ENCODE measurements at regions not wholly inside any gene's neighbourhood (a gene's known extent, or its start where the extent isn't known, plus 50 kb on each side); places are given as distances from the start of the nearest gene placed in this dataset.
A peak's percentile ranks its signal among the peaks of the same experiment; 100 is the strongest.

DNA sequence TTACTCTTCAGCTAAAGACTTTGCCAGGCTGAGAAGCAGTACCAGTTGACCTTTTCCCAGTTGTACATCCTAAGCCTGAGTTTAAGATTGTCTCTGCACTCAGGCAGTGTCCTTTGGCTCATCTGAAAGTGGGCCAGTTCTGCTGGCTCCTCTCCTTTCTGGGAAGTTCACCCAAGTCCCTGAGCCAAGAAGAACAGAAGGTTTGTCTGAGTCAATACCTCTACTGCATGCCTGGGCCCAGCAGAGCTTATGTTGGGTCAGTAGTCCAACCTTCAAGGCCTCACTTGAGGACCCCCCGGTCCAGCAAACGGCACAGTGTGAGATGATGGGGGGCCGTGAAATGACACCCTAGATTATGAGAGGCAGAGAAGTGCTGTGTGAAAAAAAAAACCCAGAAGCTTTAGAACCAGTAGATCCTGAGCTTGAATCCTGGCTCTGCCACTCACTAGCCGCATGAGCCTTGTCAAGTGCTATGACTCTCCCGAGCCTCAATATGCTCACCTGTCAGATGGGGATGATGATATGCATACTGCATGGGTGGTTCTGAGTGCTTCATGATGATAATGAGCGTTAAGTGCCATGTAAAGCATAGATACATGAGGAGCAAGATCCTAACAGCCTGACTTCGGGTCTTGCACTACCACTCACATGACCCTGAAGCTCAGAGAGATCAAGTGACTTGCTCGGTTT, 156.0 kb downstream of the MACROH2A1 start:
- Histone ChIP-seq H4K20me1 (ENCODE audit: insufficient read depth) (no peaks in the 10 kb centered on the region), H2AFZ (ENCODE audit: low read depth) (no peak overlapping the region), H3F3A (replicated peaks; ENCODE audit: insufficient read depth) (peaks cover 18% of the 10 kb centered on the region), H3K79me2 (ENCODE audit: insufficient read depth) (no peaks in the 10 kb centered on the region), H3K4me2 (0 out of 2 replicates have a peak overlapping the region, but pooled peaks have one; percentile 37), H3K27ac (ENCODE audit: low read depth in 2 of 2, low read length in 1 of 2) (peak overlapping the region; percentile 14 to 97; a peak in 3 of 4 replicates), H3K9ac (no peak overlapping the region), H3K9me3 (no peaks in the 10 kb centered on the region), H3K4me1 (ENCODE audit: control insufficient read depth in 1 of 2, insufficient read depth in 2 of 2, low read depth in 1 of 2, low read length in 1 of 2) (peaks cover 44 to 73% of the 10 kb centered on the region in 2 experiments), H3K9me2 (no peaks in the 10 kb centered on the region), H3K27me3 (ENCODE audit: insufficient read depth) (no peaks in the 10 kb centered on the region), H3K36me3 (replicated peaks in 1 of 2; ENCODE audit: control insufficient read depth in 1 of 2, insufficient read depth in 2 of 2, low read length in 1 of 2) (no peaks in the 10 kb centered on the region), H3K4me3 (ENCODE audit: low read depth in 2 of 2, low read length in 1 of 2) (no peak overlapping the region)
- 92% methylated on average over 8 of the region's 8 CpGs for WGBS (ENCODE audit: low lambda C conversion rate)
- TF ChIP-seq POLR2AphosphoS5 (IDR thresholded peaks at IDR 0.05; ENCODE audit: low read depth, low read length) (no peak), RAD21 (IDR thresholded peaks at IDR 0.05; ENCODE audit: low read length) (no peak), SIN3A (IDR thresholded peaks at IDR 0.05; ENCODE audit: borderline replicate concordance, low read depth, low read length) (no peak), NRF1 (IDR thresholded peaks at IDR 0.05; ENCODE audit: low read depth, low read length) (no peak), TCF12 (IDR thresholded peaks at IDR 0.05) (no peak), YY1 (IDR thresholded peaks at IDR 0.05; ENCODE audit: low read depth) (no peak), RFX5 (IDR thresholded peaks at IDR 0.05; ENCODE audit: low read length) (no peak), GATA2 (CRISPR knock-in tag; IDR thresholded peaks at IDR 0.05) (no peak), RCOR1 (IDR thresholded peaks at IDR 0.05; ENCODE audit: low read length) (no peak), RXRA (IDR thresholded peaks at IDR 0.05; ENCODE audit: borderline replicate concordance, low read depth) (no peak), FOSL2 (IDR thresholded peaks at IDR 0.05; ENCODE audit: borderline replicate concordance, low read depth) (no peak), EP300 (IDR thresholded peaks at IDR 0.05; ENCODE audit: borderline replicate concordance in 1 of 2, low read depth in 1 of 2, low read length in 1 of 2) (no peak), NFIC (IDR thresholded peaks at IDR 0.05; ENCODE audit: borderline replicate concordance) (no peak), TEAD4 (IDR thresholded peaks at IDR 0.05; ENCODE audit: borderline replicate concordance, insufficient read depth) (no peak), CHD2 (IDR thresholded peaks at IDR 0.05; ENCODE audit: low read length, partially characterized antibody) (no peak)
- TF ChIP-seq, protein P1, sequence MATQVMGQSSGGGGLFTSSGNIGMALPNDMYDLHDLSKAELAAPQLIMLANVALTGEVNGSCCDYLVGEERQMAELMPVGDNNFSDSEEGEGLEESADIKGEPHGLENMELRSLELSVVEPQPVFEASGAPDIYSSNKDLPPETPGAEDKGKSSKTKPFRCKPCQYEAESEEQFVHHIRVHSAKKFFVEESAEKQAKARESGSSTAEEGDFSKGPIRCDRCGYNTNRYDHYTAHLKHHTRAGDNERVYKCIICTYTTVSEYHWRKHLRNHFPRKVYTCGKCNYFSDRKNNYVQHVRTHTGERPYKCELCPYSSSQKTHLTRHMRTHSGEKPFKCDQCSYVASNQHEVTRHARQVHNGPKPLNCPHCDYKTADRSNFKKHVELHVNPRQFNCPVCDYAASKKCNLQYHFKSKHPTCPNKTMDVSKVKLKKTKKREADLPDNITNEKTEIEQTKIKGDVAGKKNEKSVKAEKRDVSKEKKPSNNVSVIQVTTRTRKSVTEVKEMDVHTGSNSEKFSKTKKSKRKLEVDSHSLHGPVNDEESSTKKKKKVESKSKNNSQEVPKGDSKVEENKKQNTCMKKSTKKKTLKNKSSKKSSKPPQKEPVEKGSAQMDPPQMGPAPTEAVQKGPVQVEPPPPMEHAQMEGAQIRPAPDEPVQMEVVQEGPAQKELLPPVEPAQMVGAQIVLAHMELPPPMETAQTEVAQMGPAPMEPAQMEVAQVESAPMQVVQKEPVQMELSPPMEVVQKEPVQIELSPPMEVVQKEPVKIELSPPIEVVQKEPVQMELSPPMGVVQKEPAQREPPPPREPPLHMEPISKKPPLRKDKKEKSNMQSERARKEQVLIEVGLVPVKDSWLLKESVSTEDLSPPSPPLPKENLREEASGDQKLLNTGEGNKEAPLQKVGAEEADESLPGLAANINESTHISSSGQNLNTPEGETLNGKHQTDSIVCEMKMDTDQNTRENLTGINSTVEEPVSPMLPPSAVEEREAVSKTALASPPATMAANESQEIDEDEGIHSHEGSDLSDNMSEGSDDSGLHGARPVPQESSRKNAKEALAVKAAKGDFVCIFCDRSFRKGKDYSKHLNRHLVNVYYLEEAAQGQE (IDR thresholded peaks at IDR 0.05; ENCODE audit: low read depth, low read length) = no peak
- TF ChIP-seq, protein P2, sequence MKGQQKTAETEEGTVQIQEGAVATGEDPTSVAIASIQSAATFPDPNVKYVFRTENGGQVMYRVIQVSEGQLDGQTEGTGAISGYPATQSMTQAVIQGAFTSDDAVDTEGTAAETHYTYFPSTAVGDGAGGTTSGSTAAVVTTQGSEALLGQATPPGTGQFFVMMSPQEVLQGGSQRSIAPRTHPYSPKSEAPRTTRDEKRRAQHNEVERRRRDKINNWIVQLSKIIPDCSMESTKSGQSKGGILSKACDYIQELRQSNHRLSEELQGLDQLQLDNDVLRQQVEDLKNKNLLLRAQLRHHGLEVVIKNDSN (IDR thresholded peaks at IDR 0.05; ENCODE audit: borderline replicate concordance, low read depth) = no peak
- TF ChIP-seq, protein P3, sequence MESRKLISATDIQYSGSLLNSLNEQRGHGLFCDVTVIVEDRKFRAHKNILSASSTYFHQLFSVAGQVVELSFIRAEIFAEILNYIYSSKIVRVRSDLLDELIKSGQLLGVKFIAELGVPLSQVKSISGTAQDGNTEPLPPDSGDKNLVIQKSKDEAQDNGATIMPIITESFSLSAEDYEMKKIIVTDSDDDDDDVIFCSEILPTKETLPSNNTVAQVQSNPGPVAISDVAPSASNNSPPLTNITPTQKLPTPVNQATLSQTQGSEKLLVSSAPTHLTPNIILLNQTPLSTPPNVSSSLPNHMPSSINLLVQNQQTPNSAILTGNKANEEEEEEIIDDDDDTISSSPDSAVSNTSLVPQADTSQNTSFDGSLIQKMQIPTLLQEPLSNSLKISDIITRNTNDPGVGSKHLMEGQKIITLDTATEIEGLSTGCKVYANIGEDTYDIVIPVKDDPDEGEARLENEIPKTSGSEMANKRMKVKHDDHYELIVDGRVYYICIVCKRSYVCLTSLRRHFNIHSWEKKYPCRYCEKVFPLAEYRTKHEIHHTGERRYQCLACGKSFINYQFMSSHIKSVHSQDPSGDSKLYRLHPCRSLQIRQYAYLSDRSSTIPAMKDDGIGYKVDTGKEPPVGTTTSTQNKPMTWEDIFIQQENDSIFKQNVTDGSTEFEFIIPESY (IDR thresholded peaks at IDR 0.05; ENCODE audit: borderline replicate concordance, low read depth) = no peak
- ChIA-PET POLR2A (interaction anchor here (2.4 kb wide), 1 partner anchor 8 kb away, joined by 7 read pairs; no protein-coding TSS in a partner anchor), CTCF (interaction anchor here (1.0 to 1.8 kb wide), 3 partner anchors 8 to 89 kb away, joined by 3 to 4 read pairs (median 4); no protein-coding TSS in a partner anchor)
- DNase-seq = no peak
